ENCODE measurements at regions not wholly inside any gene's neighbourhood (a gene's known extent, or its start where the extent isn't known, plus 50 kb on each side); places are given as distances from the start of the nearest gene placed in this dataset.
A peak's percentile ranks its signal among the peaks of the same experiment; 100 is the strongest.
"Not testable (repeated sequence)": the region's sequence is repeated elsewhere in the genome, so short reads cannot be mapped to it uniquely, and the experiment has no call there.

DNA sequence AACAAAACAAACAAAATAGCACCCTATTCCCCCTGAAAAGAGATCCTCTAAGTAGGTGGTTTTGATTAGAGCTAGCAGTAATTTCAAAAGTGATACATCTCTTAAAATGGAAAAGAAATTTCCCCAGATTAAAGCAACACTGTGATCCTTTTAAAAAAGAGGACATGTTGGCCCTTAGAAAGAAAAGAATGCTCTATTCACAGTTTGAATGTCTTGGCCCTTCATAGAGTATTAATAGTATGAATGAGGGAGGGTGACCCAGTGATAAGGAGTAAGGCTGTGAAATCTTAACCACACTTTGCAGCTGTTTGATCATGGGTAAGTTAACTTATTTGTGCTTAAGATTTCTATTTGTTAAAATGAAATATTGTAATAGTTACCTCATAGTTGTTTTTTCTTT lies 467.7 kb upstream of the MEF2C start:
- no peak for DNase-seq (ENCODE audit: low read depth in 2 of 2)

- no peak for DNase-seq (ENCODE audit: low read depth in 2 of 2)
Measured at GRCh38 chr5:89349246-89349980, 466.4 kb upstream of the MEF2C start.

- no peak for DNase-seq (ENCODE audit: low read depth in 2 of 2)
Measured at GRCh38 chr5:89346573-89346972, 463.6 kb upstream of the MEF2C start.

- DNase-seq (ENCODE audit: low read depth in 2 of 2): no peak
Measured at GRCh38 chr5:89343666-89344065, 460.7 kb upstream of the MEF2C start.

DNA sequence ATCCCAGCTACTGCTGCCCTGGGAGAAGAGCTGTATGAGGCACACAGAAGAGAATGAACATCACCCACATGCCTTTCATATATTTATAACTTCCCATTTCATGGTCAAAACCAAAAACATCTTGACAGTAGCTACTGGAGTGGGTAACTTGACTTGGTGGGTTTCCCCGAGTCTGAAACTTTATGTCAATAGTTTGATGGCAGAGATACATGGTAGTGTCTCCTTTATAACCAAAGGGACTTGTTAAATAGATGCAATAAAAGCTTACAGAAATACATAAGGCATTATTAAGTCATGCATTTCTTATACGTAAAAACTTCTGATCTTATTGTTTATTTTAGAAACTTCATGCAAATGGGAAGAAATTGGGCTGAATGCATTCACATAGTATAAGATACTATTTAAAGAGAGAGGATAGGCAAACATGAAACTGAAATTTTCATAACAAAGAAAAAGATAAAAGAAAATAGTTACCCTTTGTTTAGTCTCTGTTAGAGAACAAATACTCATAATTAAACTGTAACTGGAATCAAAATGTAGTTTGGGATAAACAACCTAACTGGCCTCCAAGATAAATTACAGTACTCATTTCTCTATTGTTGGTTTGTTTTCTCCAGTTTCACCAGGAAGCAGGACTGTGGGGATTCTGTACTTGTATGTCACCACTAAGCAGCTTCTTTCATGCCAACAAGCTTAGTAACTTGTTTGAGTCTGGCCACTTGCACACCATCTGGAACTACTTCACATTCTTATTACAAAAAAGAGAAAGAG lies 459.3 kb upstream of the MEF2C start:
- DNase-seq (ENCODE audit: low read depth in 2 of 2): peak; percentile 77 to 78

GRCh38 chr5:89338935-89339334 lies 456.0 kb upstream of the MEF2C start:
- peak; percentile 84 to 87 for DNase-seq (ENCODE audit: low read depth in 2 of 2)

GRCh38 chr5:89336111-89336510 lies 453.1 kb upstream of the MEF2C start:
- no peak for DNase-seq (ENCODE audit: low read depth in 2 of 2)

GRCh38 chr5:89330140-89330539 lies 447.2 kb upstream of the MEF2C start:
- DNase-seq (ENCODE audit: low read depth in 2 of 2): no peak

GRCh38 chr5:89327608-89328007 lies 444.6 kb upstream of the MEF2C start:
- DNase-seq (ENCODE audit: low read depth in 2 of 2): no peak

- DNase-seq (ENCODE audit: low read depth in 2 of 2): no peak
Measured at GRCh38 chr5:89324990-89325389, 442.0 kb upstream of the MEF2C start.

DNA sequence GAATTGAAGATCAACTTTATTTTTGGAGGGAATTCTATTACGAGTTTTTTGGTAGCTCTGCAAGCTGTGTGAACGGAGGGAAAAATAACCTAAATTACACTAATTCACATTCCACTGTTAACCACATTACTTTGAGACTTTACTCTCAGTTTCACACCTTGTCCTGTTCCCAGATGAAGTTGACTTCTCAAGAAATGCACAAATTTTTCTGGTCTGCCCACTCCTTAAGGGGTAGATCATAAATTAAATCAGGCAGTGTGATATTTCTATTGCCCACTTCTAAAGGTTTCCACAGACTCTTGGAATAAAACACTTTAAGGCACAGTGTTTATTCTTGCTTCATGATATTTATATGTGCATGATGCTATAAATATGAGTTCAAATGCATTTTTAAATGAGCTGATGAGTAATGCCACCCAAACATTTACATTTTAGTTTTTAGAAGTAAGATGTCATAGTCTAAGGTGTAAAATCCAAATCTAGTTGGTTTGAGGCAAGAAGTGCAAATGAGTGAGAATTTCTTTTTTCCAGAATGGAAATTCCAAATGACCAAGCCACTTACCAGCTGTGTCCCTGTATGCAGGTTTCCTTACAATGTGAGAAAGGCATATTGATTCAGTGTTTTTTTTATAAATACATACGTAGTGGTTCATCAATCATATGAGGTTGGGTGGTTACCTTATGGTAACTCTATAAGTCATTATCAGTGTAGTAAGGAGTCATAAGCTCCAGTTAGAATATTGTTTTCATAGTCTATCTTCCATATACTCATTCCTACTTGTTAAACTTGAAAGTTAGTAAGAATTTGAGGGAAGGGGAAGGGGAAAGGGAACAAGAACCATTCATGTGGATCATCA lies 437.7 kb upstream of the MEF2C start:
- no peak for DNase-seq (ENCODE audit: low read depth in 2 of 2)

GRCh38 chr5:89317838-89318237 lies 434.9 kb upstream of the MEF2C start:
- not testable (repeated sequence) for DNase-seq (ENCODE audit: low read depth in 2 of 2)

GRCh38 chr5:89315286-89316100 lies 432.5 kb upstream of the MEF2C start:
- no peak for DNase-seq (ENCODE audit: low read depth in 2 of 2)

DNA sequence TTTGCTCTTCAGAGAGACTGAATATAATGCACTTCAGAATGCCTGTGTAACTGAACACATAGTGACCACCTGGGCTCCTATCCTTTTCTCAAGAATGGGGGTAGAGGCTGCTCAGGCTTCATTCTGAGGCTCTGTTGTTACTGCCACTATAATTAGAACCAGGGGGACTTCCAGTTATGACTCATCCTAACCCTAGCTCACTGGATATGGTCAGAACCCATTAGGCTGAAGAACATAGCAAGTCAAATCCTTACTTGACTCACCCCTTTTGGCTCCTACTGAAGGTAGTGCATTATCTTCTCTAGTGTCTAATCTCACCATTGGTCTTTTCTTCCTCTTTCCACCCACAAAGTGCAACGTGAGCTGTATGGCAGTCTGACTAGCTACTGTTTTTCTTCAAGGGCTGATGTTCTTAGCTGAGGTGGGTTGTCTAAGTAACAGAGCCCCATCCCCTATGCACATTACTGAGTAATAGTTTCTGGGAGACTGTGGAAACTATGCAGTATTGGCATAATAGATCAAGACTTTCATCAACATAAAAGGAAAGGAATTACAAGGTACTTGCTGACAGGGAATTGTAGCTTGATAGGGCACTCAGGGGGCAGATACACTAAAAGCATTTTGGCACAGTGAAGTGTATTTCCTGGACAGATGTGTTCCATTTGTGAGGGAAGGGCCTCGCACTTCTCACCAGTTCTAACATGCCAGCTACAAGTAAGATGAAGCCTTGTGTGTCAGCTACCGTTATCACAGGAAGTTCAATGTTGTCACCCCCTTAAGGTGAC lies 431.0 kb upstream of the MEF2C start:
- peak; percentile 85 for DNase-seq (ENCODE audit: low read depth in 2 of 2)

DNA sequence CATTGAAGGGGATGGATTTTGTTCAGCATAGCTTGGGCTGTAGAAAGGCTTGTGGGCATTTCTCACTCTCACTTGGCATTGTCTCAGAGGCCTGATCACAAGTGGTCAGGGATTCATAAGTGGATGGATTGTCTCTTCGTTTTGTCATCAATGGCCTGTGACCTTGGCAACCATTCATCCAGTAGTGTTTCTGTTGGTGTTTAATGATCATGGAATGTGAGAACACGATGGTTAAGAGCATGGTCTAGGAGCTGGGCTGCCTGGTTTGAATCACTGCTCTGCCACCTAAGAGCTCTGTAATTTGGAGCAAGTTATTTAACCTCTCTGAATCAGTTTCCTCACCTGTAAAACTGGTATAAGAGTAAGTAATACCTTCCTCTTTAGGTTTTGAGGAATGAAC lies 430.1 kb upstream of the MEF2C start:
- DNase-seq (ENCODE audit: low read depth in 2 of 2): no peak

DNA sequence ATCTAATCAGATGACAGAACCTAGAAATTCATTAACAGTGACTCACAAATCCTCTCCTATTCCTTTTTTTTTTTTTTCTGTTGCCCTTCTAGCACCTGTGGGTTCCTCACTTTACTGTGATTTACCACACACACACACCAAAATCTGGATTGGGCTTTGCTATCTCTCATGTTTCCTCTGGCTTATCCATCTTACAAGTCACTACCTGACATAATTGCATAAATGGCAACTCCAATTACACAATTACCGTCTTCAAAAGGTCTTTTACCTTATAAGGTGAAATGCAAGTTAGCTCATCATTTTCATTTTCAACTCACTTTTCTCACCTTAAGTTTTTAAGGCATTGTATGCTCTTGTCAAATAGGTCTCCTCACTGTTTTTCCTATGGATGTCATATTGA lies 426.3 kb upstream of the MEF2C start:
- DNase-seq (ENCODE audit: low read depth in 2 of 2): no peak

GRCh38 chr5:89308606-89309040 lies 425.6 kb upstream of the MEF2C start:
- no peak for DNase-seq (ENCODE audit: low read depth in 2 of 2)

DNA sequence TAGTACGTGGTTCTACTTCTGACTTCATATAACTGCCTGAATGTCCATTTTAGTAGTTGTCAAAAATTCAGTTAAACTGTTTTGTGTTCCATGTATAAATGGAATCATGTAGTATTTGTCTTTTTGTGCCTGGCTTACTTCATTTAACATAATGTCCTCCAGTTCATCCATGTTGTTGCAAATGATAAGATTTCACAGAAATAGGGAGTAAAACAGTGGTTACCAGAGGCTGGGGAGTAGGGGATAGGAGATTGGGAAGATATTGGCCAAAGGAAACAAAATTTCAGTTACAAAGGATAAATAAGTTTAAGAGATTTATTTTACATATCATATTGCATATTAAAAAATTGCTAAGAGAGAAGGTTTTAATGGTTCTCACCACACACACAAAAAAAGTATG lies 425.0 kb upstream of the MEF2C start:
- DNase-seq (ENCODE audit: low read depth in 2 of 2): no peak

DNA sequence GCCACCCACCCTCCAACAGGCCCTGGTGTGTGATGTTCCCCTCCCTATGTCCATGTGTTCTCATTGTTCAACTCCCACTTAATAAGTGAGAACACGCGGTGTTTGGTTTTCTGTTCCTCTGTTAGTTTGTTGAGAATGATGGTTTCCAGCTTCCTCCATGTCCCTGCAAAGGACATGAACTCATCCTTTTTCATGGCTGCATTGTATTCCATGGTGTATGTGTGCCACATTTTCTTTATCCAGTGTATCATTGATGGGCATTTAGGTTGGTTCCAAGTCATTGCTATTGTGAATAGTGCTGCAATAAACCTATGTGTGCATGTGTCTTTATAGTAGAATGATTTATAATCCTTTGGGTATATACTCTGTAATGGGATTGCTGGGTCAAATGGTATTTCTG lies 424.2 kb upstream of the MEF2C start:
- DNase-seq (ENCODE audit: low read depth in 2 of 2): not testable (repeated sequence)

- no peak for DNase-seq (ENCODE audit: low read depth in 2 of 2)
Measured at GRCh38 chr5:89303033-89303480, 420.1 kb upstream of the MEF2C start.
